ENCODE measurements at regions not wholly inside any gene's neighbourhood (a gene's known extent, or its start where the extent isn't known, plus 50 kb on each side); places are given as distances from the start of the nearest gene placed in this dataset.

GRCh38 chr4:89574176-89574575 is 262.8 kb downstream of the SNCA start:
- no peak for TF ChIP-seq CTCF (IDR thresholded peaks at IDR 0.05)
- no peak for TF ChIP-seq EZH2 (IDR thresholded peaks at IDR 0.05)

Measured in neural progenitor cell (in vitro differentiated cells).